ENCODE measurements at regions not wholly inside any gene's neighbourhood (a gene's known extent, or its start where the extent isn't known, plus 50 kb on each side); places are given as distances from the start of the nearest gene placed in this dataset.

GRCh38 chr2:15845737-15846405, 94.5 kb upstream of the MYCN start:
- no peak for DNase-seq

GRCh38 chr2:15846626-15847025, 93.7 kb upstream of the MYCN start:
- no peak for DNase-seq

- DNase-seq: no peak
Observed at GRCh38 chr2:15850534-15850933, 89.8 kb upstream of the MYCN start.

- no peak for DNase-seq
Observed at GRCh38 chr2:15851076-15851693, 89.2 kb upstream of the MYCN start.

GRCh38 chr2:15852811-15853210, 87.5 kb upstream of the MYCN start:
- DNase-seq: no peak

GRCh38 chr2:15853903-15854302, 86.4 kb upstream of the MYCN start:
- no peak for DNase-seq

- no peak for DNase-seq
Observed at GRCh38 chr2:15855766-15856260, 84.5 kb upstream of the MYCN start.

- DNase-seq: no peak
Observed at GRCh38 chr2:15856318-15856717, 84.0 kb upstream of the MYCN start.

- DNase-seq: no peak
Observed at GRCh38 chr2:15858466-15858865, 81.9 kb upstream of the MYCN start.

- DNase-seq: no peak
Observed at GRCh38 chr2:15860051-15860663, 80.2 kb upstream of the MYCN start.

GRCh38 chr2:15860760-15861159, 79.6 kb upstream of the MYCN start:
- no peak for DNase-seq

GRCh38 chr2:15861172-15861822, 79.1 kb upstream of the MYCN start:
- no peak for DNase-seq

GRCh38 chr2:15861898-15862297, 78.5 kb upstream of the MYCN start:
- no peak for DNase-seq

GRCh38 chr2:15863089-15863488, 77.3 kb upstream of the MYCN start:
- DNase-seq: no peak

- no peak for DNase-seq
Observed at GRCh38 chr2:15863494-15864175, 76.7 kb upstream of the MYCN start.

- DNase-seq: no peak
Observed at GRCh38 chr2:15864176-15864769, 76.1 kb upstream of the MYCN start.

GRCh38 chr2:15865923-15866322, 74.4 kb upstream of the MYCN start:
- DNase-seq: no peak

- DNase-seq: no peak
Observed at GRCh38 chr2:15866563-15867193, 73.7 kb upstream of the MYCN start.

GRCh38 chr2:15867194-15868171, 72.9 kb upstream of the MYCN start:
- no peak for DNase-seq

- no peak for DNase-seq
Observed at GRCh38 chr2:15868186-15868585, 72.2 kb upstream of the MYCN start.

- DNase-seq: no peak
Observed at GRCh38 chr2:15868704-15869103, 71.6 kb upstream of the MYCN start.

Data from activated CD8-positive, alpha-beta memory T cell treated with anti-CD3 and anti-CD28 coated beads, Interleukin-2, amount 50 U/mL, for 48 hours (primary cell).